Vagina (tissue), 2 donors: ENCODE measurements at regions not wholly inside any gene's neighbourhood (a gene's known extent, or its start where the extent isn't known, plus 50 kb on each side); places are given as distances from the start of the nearest gene placed in this dataset.

ENCODE experiments used
- CTCF ChIP-seq, 3 experiments: fragments of 450-650 bp in 2 of 3; fragments of 200-600 bp in 1 of 3; sonication (generic) in 1 of 3; IDR thresholded peaks; one replicate each; pipeline ENCODE4 v1.5.1; 2017 to 2019; ENCODE audit warnings: antibody characterized with exemption in 3 of 3, mild to moderate bottlenecking in 2 of 3, moderate library complexity in 2 of 3
- POLR2A ChIP-seq, 2 donors: fragments of 450-650 bp; IDR thresholded peaks; one replicate each; pipeline ENCODE4 v1.6.1; 2017; ENCODE audit warnings: antibody characterized with exemption in 2 of 2, mild to moderate bottlenecking in 2 of 2, moderate library complexity in 2 of 2
- POLR2AphosphoS5 ChIP-seq, 2 donors: sonication (generic); formaldehyde crosslinking; IDR thresholded peaks; one replicate each; pipeline ENCODE4 v1.9.0; 2017; ENCODE audit warnings: antibody characterized with exemption in 2 of 2, mild to moderate bottlenecking in 2 of 2, low read depth in 1 of 2; ENCODE audit not compliant: insufficient read depth in 1 of 2

- TF ChIP-seq CTCF (IDR thresholded peaks at IDR 0.05) (no peak), POLR2A (IDR thresholded peaks at IDR 0.05) (no peak), POLR2AphosphoS5 (IDR thresholded peaks at IDR 0.05; ENCODE audit: insufficient read depth in 1 of 2, low read depth in 1 of 2) (no peak)
Observed at GRCh38 chr22:49590381-49590780, 237.3 kb downstream of the BRD1 start.
